ENCODE measurements at regions not wholly inside any gene's neighbourhood (a gene's known extent, or its start where the extent isn't known, plus 50 kb on each side); places are given as distances from the start of the nearest gene placed in this dataset.

DNA sequence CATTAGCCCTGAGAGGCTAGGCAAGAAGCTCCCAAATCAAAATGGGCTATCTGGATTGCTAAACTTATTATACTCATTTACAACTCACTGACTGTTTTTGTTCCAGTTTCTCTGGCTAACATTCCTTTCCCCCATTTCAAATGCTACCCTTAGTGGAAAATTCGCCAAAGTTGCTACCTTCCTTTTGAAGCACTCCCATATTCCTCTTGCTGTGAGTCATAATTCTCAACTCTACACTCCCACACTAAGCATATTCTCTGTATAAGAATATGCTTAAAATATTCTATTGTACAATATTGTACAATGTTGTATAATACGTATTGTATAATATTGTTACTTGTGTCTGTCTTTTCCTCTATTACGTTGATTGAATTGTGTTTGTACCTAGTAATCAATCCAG lies 398.6 kb downstream of the PYDC2 start:
- H3K27ac ChIP-seq = no peak overlapping the region
- TF ChIP-seq ZFX (IDR thresholded peaks at IDR 0.05) = no peak
- TF ChIP-seq, protein P1, sequence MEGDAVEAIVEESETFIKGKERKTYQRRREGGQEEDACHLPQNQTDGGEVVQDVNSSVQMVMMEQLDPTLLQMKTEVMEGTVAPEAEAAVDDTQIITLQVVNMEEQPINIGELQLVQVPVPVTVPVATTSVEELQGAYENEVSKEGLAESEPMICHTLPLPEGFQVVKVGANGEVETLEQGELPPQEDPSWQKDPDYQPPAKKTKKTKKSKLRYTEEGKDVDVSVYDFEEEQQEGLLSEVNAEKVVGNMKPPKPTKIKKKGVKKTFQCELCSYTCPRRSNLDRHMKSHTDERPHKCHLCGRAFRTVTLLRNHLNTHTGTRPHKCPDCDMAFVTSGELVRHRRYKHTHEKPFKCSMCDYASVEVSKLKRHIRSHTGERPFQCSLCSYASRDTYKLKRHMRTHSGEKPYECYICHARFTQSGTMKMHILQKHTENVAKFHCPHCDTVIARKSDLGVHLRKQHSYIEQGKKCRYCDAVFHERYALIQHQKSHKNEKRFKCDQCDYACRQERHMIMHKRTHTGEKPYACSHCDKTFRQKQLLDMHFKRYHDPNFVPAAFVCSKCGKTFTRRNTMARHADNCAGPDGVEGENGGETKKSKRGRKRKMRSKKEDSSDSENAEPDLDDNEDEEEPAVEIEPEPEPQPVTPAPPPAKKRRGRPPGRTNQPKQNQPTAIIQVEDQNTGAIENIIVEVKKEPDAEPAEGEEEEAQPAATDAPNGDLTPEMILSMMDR (conservative IDR thresholded peaks at IDR 0.05) = no peak

DNA sequence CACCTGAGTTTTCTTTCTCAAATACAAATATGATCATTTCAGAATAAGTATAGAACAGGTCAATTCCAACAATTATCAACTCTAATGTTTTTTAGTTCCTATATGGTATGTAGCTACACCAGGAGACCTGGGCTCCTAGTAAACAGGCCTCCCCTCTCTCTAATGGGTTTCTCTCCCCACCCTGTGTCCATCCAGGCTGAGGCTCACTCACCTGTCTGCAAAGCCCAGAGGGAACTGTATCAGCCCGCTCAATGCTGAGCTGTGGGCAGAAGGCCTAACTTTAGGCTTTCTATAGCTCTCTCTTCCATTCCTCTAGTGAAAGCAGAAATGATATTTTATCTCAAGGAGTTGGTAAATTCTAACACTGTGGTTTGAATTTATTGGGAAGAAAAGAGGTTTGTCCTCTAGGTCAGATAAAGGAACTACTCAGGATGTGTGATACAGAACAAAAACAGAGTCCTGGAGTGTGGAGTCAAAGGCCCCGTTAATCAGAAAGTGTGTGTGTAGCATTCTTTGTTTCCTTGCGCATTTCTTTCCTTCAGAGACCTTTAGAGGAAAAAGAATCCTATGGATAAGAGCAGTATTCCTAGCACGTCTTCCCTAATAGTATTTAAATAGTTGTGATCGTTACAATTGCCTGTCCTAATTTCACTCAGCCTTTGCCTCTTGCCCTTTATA lies 408.9 kb downstream of the PYDC2 start:
- no peak overlapping the region for H3K27ac ChIP-seq
- TF ChIP-seq, protein P1 (conservative IDR thresholded peaks at IDR 0.05) = no peak
- TF ChIP-seq ZFX (IDR thresholded peaks at IDR 0.05) = no peak

DNA sequence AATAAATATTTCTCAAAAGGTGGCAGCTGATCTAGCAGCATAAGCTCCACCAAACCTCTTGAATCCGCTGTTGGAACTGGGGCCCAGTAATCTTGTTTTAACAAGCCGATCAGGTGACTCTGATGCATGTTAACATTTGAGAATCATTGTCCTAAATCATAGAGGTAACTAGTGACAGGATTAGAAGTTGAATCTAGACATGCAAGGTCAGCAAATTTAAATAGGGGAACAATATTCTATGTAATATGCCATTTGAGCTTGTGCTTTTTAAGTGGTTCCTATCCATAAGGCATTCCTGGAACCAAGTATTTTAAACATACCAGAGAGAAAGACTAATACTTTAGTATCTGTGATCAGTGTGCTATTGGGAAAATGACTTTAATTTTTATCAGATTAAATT lies 412.8 kb downstream of the PYDC2 start:
- no peak overlapping the region for H3K27ac ChIP-seq
- no peak for TF ChIP-seq ZFX (IDR thresholded peaks at IDR 0.05)
- TF ChIP-seq, protein P1 (conservative IDR thresholded peaks at IDR 0.05) = no peak

- no peak overlapping the region for H3K27ac ChIP-seq
- no peak for TF ChIP-seq ZFX (IDR thresholded peaks at IDR 0.05)
- TF ChIP-seq, protein P1 (conservative IDR thresholded peaks at IDR 0.05) = no peak
Measured at GRCh38 chr3:191882289-191882688, 421.3 kb downstream of the PYDC2 start.

DNA sequence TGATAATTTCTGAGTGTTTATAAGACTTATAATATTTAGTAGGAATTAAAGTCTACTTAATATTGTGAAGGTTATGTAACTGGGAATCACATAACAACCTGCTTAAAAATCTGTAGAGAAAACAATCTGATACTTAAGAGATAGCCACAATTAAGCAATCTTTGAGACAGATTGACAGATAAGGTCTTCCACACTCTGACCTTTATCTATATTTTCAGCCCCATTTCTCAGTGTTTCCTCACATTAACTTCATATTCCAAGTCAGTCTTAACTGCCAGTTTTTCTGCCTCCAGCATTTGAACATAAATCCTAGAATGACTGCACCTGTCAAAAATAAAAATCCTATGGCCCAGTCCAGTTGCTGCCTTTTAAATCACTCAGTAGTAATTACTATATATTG lies 423.2 kb downstream of the PYDC2 start:
- TF ChIP-seq, protein P1 (conservative IDR thresholded peaks at IDR 0.05) = no peak
- H3K27ac ChIP-seq = no peak overlapping the region

GRCh38 chr3:191889106-191889505 lies 428.1 kb downstream of the PYDC2 start:
- TF ChIP-seq ZFX (IDR thresholded peaks at IDR 0.05) = no peak
- TF ChIP-seq, protein P1 (conservative IDR thresholded peaks at IDR 0.05) = no peak
- H3K27ac ChIP-seq = no peak overlapping the region

DNA sequence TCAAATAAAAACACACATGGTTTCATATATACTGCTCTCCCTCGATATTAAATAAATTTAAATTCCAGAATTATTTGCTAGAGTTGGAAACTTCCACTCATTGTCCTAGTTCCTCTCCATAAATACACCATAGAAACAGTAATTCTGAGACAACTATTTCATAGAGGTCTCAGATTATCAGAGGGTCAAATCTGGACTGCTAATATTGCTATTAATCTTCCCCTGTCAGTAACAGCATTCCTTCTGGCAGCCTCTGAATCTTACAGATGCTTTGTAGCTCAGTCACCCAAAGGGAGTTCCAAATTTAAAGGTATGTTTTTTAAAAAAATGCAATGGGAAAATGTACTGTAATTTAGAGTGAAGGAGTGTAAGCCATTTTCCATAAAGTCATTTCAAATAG lies 428.8 kb downstream of the PYDC2 start:
- H3K27ac ChIP-seq = no peak overlapping the region
- no peak for TF ChIP-seq ZFX (IDR thresholded peaks at IDR 0.05)
- TF ChIP-seq, protein P1 (conservative IDR thresholded peaks at IDR 0.05) = no peak
